Karpas-422 (cell line): ENCODE measurements at regions not wholly inside any gene's neighbourhood (a gene's known extent, or its start where the extent isn't known, plus 50 kb on each side); places are given as distances from the start of the nearest gene placed in this dataset.

Source experiments
- DNase-seq: peaks from one replicate; pipeline ENCODE4 v3.0.0-alpha.2; 2015
- H2AFZ ChIP-seq: fragments of 200-600 bp; sonication (generic); 2 replicates; pipeline ENCODE4 v1.6.1; 2014; ENCODE audit warnings: antibody characterized with exemption, low read length, mixed read lengths
- H3K27ac ChIP-seq: fragments of 200-600 bp; sonication (generic); 2 replicates; pipeline ENCODE4 v1.5.1; 2014; ENCODE audit warnings: mild to moderate bottlenecking, low read length, moderate library complexity
- H3K27me3 ChIP-seq: fragments of 200-600 bp; sonication (generic); 2 replicates; pipeline ENCODE4 v1.6.1; 2014; ENCODE audit warnings: low read length, mixed read lengths
- H3K36me3 ChIP-seq: fragments of 200-600 bp; sonication (generic); 2 replicates; pipeline ENCODE4 v1.6.1; 2014; ENCODE audit warnings: low read length, mixed read lengths; ENCODE audit not compliant: insufficient read depth
- H3K4me1 ChIP-seq: fragments of 200-600 bp; sonication (generic); 2 replicates; pipeline ENCODE4 v1.6.1; 2014; ENCODE audit warnings: mild to moderate bottlenecking, low read length, mixed read lengths
- H3K4me2 ChIP-seq: fragments of 200-600 bp; sonication (generic); 2 replicates; pipeline ENCODE4 v1.6.1; 2014; ENCODE audit warnings: low read length, low read depth, mild to moderate bottlenecking; ENCODE audit not compliant: poor library complexity, severe bottlenecking
- H3K4me3 ChIP-seq: fragments of 200-600 bp; sonication (generic); 2 replicates; pipeline ENCODE4 v1.5.1; 2014; ENCODE audit warnings: mild to moderate bottlenecking, antibody characterized with exemption, low read length, mixed read lengths
- H3K79me2 ChIP-seq: fragments of 200-600 bp; sonication (generic); 2 replicates; pipeline ENCODE4 v1.6.1; 2014; ENCODE audit warnings: mild to moderate bottlenecking, low read length, mixed read lengths
- H3K9ac ChIP-seq: fragments of 200-600 bp; sonication (generic); 2 replicates; pipeline ENCODE4 v1.6.0; 2014; ENCODE audit warnings: low read length
- H3K9me2 ChIP-seq: fragments of 200-600 bp; sonication (generic), shearing (Covaris generic); replicated peaks from 2 replicates; pipeline ENCODE4 v1.6.0; 2014; ENCODE audit warnings: mild to moderate bottlenecking, low read length, moderate library complexity; ENCODE audit not compliant: insufficient read depth
- H3K9me3 ChIP-seq: fragments of 300-700, 200-600 bp; sonication (generic); 2 replicates; pipeline ENCODE4 v1.6.1; 2014; ENCODE audit warnings: low read length, mixed read lengths
- H4K20me1 ChIP-seq: fragments of 200-600 bp; sonication (generic); 2 replicates; pipeline ENCODE4 v1.6.1; 2014; ENCODE audit warnings: mild to moderate bottlenecking, antibody characterized with exemption, low read length, low read depth; ENCODE audit not compliant: insufficient read depth

DNA sequence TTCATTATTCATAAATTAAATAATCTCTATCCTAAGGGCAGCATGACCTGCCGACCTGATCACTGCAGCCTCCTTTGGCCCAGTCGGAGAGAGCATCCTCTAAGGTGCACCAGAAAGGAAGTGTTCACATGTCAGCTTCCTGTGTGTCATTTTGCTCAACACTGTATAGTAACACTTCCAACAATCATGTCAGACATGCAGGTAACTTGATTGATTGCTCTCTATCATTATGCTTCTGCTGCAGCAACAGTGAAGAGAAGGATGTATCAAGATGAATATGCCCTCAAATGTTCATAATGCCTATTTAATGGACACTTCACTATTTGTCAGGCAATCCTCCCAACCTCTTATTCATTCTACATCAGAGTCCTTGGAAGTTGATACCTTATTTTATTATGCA, 332.3 kb downstream of the CDH7 start:
- Histone ChIP-seq H2AFZ (no peak overlapping the region), H3K27ac (no peak overlapping the region), H3K27me3 (no peaks in the 10 kb centered on the region), H3K9me3 (peaks cover 49% of the 10 kb centered on the region), H3K4me3 (no peak overlapping the region), H3K9ac (no peak overlapping the region), H3K4me1 (no peaks in the 10 kb centered on the region), H3K9me2 (no peaks in the 10 kb centered on the region), H3K79me2 (no peaks in the 10 kb centered on the region), H3K4me2 (no peak overlapping the region), H4K20me1 (no peaks in the 10 kb centered on the region), H3K36me3 (no peaks in the 10 kb centered on the region)
- no peak for DNase-seq

GRCh38 chr18:66078925-66079800, 328.4 kb downstream of the CDH7 start:
- H3K4me3 ChIP-seq, result no peak overlapping the region
- H3K9me2 ChIP-seq, result no peaks in the 10 kb centered on the region
- no peaks in the 10 kb centered on the region for H4K20me1 ChIP-seq

GRCh38 chr18:66077066-66077465, 326.3 kb downstream of the CDH7 start:
- no peak overlapping the region for H3K9ac ChIP-seq
- no peaks in the 10 kb centered on the region for H3K79me2 ChIP-seq
- no peak overlapping the region for H3K4me2 ChIP-seq
- DNase-seq, result no peak
- no peak overlapping the region for H3K27ac ChIP-seq
- no peak overlapping the region for H2AFZ ChIP-seq
- no peaks in the 10 kb centered on the region for H3K9me2 ChIP-seq
- no peaks in the 10 kb centered on the region for H3K36me3 ChIP-seq
- no peaks in the 10 kb centered on the region for H3K4me1 ChIP-seq
- no peak overlapping the region for H3K4me3 ChIP-seq
- H4K20me1 ChIP-seq, result no peaks in the 10 kb centered on the region
- no peaks in the 10 kb centered on the region for H3K27me3 ChIP-seq
- H3K9me3 ChIP-seq, result peaks cover 51% of the 10 kb centered on the region

More at GRCh38 chr18:66078925-66079800, 328.4 kb downstream of the CDH7 start:
- H3K4me1 ChIP-seq, result no peaks in the 10 kb centered on the region
- no peaks in the 10 kb centered on the region for H3K79me2 ChIP-seq
- DNase-seq, result no peak
- H3K4me2 ChIP-seq, result no peak overlapping the region
- peaks cover 48% of the 10 kb centered on the region for H3K9me3 ChIP-seq
- no peaks in the 10 kb centered on the region for H3K36me3 ChIP-seq
- H3K9ac ChIP-seq, result no peak overlapping the region
- H3K27ac ChIP-seq, result no peak overlapping the region
- H2AFZ ChIP-seq, result no peak overlapping the region
- H3K27me3 ChIP-seq, result no peaks in the 10 kb centered on the region

GRCh38 chr18:66066191-66066590, 315.4 kb downstream of the CDH7 start:
- H3K9me3 ChIP-seq, result peaks cover 31% of the 10 kb centered on the region
- no peak overlapping the region for H3K9ac ChIP-seq
- H3K79me2 ChIP-seq, result no peaks in the 10 kb centered on the region
- no peak overlapping the region for H3K4me2 ChIP-seq
- no peaks in the 10 kb centered on the region for H3K27me3 ChIP-seq
- H4K20me1 ChIP-seq, result no peaks in the 10 kb centered on the region
- DNase-seq, result no peak
- H3K27ac ChIP-seq, result no peak overlapping the region
- no peak overlapping the region for H3K4me3 ChIP-seq
- H2AFZ ChIP-seq, result no peak overlapping the region
- H3K9me2 ChIP-seq, result no peaks in the 10 kb centered on the region
- no peaks in the 10 kb centered on the region for H3K4me1 ChIP-seq
- no peaks in the 10 kb centered on the region for H3K36me3 ChIP-seq

GRCh38 chr18:66048406-66048805, 297.6 kb downstream of the CDH7 start:
- H3K27ac ChIP-seq, result no peak overlapping the region
- H4K20me1 ChIP-seq, result no peaks in the 10 kb centered on the region
- no peak overlapping the region for H3K4me2 ChIP-seq
- H3K79me2 ChIP-seq, result no peaks in the 10 kb centered on the region
- H3K4me1 ChIP-seq, result no peaks in the 10 kb centered on the region
- no peaks in the 10 kb centered on the region for H3K9me2 ChIP-seq
- H3K36me3 ChIP-seq, result no peaks in the 10 kb centered on the region
- peaks cover 34% of the 10 kb centered on the region for H3K9me3 ChIP-seq
- no peaks in the 10 kb centered on the region for H3K27me3 ChIP-seq
- H3K9ac ChIP-seq, result no peak overlapping the region
- no peak overlapping the region for H3K4me3 ChIP-seq
- no peak for DNase-seq
- H2AFZ ChIP-seq, result no peak overlapping the region

DNA sequence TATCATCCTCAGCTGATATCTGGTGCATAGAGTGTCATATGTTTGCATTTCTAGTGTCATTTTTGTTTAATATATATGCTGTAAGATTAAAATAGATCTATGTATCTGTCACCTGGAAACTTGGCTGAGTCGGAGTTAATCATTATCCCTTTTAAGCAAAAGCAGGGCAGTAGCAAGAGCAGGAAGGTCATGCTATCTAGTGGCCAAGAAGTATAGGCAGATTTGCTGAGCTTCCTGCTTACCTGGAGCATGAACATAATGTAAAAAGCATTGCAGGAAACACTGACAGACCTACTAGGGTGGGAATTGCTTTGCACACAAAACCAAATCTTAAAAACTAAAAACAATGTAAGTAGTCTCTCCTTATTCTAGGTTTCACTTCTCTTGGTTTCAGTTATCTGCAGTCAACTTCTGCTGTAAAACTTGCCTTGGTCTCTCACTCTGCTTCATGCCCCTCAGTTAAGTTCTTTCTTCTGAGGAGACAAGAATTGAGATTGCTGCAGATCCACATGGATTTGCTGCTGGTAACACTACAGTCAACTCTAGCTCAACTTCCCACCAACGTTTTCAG, 295.3 kb downstream of the CDH7 start:
- H3K9ac ChIP-seq, result no peak overlapping the region
- H2AFZ ChIP-seq, result no peak overlapping the region
- no peak overlapping the region for H3K27ac ChIP-seq
- H3K4me3 ChIP-seq, result no peak overlapping the region
- DNase-seq, result no peak
- H3K4me2 ChIP-seq, result no peak overlapping the region
- H3K79me2 ChIP-seq, result no peaks in the 10 kb centered on the region
- no peaks in the 10 kb centered on the region for H3K36me3 ChIP-seq
- H3K27me3 ChIP-seq, result no peaks in the 10 kb centered on the region
- peaks cover 39% of the 10 kb centered on the region for H3K9me3 ChIP-seq
- no peaks in the 10 kb centered on the region for H3K9me2 ChIP-seq
- H4K20me1 ChIP-seq, result no peaks in the 10 kb centered on the region
- no peaks in the 10 kb centered on the region for H3K4me1 ChIP-seq

- H3K27ac ChIP-seq, result no peak overlapping the region
- no peak overlapping the region for H3K4me3 ChIP-seq
- H3K36me3 ChIP-seq, result no peaks in the 10 kb centered on the region
- peaks cover 48% of the 10 kb centered on the region for H3K9me3 ChIP-seq
- no peaks in the 10 kb centered on the region for H3K9me2 ChIP-seq
- no peak overlapping the region for H3K4me2 ChIP-seq
- no peak for DNase-seq
- no peaks in the 10 kb centered on the region for H3K79me2 ChIP-seq
- no peaks in the 10 kb centered on the region for H3K4me1 ChIP-seq
- H3K27me3 ChIP-seq, result no peaks in the 10 kb centered on the region
- no peak overlapping the region for H3K9ac ChIP-seq
- no peaks in the 10 kb centered on the region for H4K20me1 ChIP-seq
- no peak overlapping the region for H2AFZ ChIP-seq
Observed at GRCh38 chr18:66043009-66043408, 292.2 kb downstream of the CDH7 start.

DNA sequence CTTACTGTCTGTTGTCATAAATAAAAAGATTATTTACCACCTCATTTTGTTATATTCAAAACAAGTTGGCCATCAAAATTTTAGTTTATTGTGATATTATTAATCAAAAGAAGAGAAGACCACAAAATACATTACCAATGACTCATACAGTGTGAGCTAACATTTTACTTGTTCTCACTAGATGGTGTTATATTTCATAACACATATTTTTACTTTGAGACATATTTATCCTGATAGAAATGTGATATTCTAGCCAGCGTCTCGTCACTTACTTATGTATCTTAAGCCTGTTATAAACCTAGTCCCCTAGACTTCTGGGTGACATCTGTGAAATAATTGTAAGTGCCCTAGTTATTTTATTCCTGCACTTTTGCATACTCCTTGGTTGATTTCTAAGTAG, 263.2 kb downstream of the CDH7 start:
- H3K36me3 ChIP-seq, result no peaks in the 10 kb centered on the region
- H3K27ac ChIP-seq, result no peak overlapping the region
- H3K4me1 ChIP-seq, result no peaks in the 10 kb centered on the region
- H3K4me2 ChIP-seq, result no peak overlapping the region
- no peaks in the 10 kb centered on the region for H3K27me3 ChIP-seq
- H3K79me2 ChIP-seq, result no peaks in the 10 kb centered on the region
- DNase-seq, result no peak
- no peak overlapping the region for H2AFZ ChIP-seq
- no peaks in the 10 kb centered on the region for H3K9me2 ChIP-seq
- H3K4me3 ChIP-seq, result no peak overlapping the region
- H3K9ac ChIP-seq, result no peak overlapping the region
- peaks cover 68% of the 10 kb centered on the region for H3K9me3 ChIP-seq
- no peaks in the 10 kb centered on the region for H4K20me1 ChIP-seq
